Upper lobe of left lung (tissue), 4 donors: ENCODE measurements at regions not wholly inside any gene's neighbourhood (a gene's known extent, or its start where the extent isn't known, plus 50 kb on each side); places are given as distances from the start of the nearest gene placed in this dataset.

Source experiments
- POLR2A ChIP-seq, 4 donors: fragments of 450-650 bp; IDR thresholded peaks; one replicate each; pipeline ENCODE4 v1.5.1; 2016 to 2017; ENCODE audit warnings: antibody characterized with exemption in 4 of 4, mild to moderate bottlenecking in 2 of 4
- POLR2AphosphoS5 ChIP-seq, 2 donors: sonication (generic); formaldehyde crosslinking; IDR thresholded peaks; one replicate each; pipeline ENCODE4 v1.5.1; 2017; ENCODE audit warnings: antibody characterized with exemption in 2 of 2
- TF ChIP-seq, protein P1 (sequence below), 6 experiments: fragments of 450-650 bp in 4 of 6; fragments of 200-600 bp in 2 of 6; sonication (generic) in 2 of 6; IDR thresholded peaks; one replicate each; pipeline ENCODE4 v1.5.1; 2016 to 2019; ENCODE audit warnings: antibody characterized with exemption in 6 of 6

DNA sequence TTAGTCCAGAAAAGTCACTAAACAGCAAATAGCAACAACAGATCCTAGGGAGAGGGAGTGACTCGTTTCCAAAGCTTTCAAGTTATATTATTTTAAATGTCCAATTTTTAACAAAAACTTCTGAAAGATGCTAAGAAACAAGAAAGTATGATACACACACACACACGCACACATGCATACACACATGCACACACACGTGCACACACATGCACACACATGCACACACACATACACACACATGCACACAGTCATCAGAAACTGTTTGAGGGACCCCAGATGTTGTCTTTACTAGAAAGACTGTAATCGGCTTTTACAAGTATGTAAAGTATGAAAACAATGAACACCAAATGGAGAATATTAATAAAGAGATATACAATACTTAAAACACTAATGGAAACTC lies 825.4 kb downstream of the UQCRFS1 start:
- TF ChIP-seq, protein P1, sequence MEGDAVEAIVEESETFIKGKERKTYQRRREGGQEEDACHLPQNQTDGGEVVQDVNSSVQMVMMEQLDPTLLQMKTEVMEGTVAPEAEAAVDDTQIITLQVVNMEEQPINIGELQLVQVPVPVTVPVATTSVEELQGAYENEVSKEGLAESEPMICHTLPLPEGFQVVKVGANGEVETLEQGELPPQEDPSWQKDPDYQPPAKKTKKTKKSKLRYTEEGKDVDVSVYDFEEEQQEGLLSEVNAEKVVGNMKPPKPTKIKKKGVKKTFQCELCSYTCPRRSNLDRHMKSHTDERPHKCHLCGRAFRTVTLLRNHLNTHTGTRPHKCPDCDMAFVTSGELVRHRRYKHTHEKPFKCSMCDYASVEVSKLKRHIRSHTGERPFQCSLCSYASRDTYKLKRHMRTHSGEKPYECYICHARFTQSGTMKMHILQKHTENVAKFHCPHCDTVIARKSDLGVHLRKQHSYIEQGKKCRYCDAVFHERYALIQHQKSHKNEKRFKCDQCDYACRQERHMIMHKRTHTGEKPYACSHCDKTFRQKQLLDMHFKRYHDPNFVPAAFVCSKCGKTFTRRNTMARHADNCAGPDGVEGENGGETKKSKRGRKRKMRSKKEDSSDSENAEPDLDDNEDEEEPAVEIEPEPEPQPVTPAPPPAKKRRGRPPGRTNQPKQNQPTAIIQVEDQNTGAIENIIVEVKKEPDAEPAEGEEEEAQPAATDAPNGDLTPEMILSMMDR (IDR thresholded peaks at IDR 0.05), result no peak
- TF ChIP-seq POLR2A (IDR thresholded peaks at IDR 0.05) (no peak), POLR2AphosphoS5 (IDR thresholded peaks at IDR 0.05) (no peak)
